Ureter (tissue), 1 donor: ENCODE measurements at regions not wholly inside any gene's neighbourhood (a gene's known extent, or its start where the extent isn't known, plus 50 kb on each side); places are given as distances from the start of the nearest gene placed in this dataset.
"Not testable (repeated sequence)": the region's sequence is repeated elsewhere in the genome, so short reads cannot be mapped to it uniquely, and the experiment has no call there.

ENCODE experiments used
- DNase-seq: peaks from one replicate; pipeline ENCODE4 v3.0.0-alpha.2; 2020; ENCODE audit warnings: low spot score
- donor health status: DM: yes; HTN: yes; CAD: no.

DNA sequence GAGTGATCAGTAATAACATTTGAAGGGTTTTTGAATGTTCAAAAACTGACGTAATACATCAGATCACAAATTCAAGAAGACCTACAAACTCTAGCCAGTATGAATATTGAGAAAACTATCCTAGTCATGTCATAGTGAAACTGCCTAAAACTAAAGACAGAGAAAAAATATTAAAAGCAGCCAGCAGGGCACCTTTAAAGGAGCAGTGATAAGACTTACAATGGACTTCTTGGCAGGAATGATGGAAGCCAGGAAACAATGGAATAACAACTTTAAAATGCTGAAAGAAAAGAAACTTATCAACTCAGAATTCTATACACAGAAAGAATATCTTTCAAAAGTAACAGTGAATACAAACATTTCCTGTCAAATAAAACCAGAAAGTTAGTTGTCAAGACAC lies 78.3 kb upstream of the CTBP2 start:
- no peak for DNase-seq

DNA sequence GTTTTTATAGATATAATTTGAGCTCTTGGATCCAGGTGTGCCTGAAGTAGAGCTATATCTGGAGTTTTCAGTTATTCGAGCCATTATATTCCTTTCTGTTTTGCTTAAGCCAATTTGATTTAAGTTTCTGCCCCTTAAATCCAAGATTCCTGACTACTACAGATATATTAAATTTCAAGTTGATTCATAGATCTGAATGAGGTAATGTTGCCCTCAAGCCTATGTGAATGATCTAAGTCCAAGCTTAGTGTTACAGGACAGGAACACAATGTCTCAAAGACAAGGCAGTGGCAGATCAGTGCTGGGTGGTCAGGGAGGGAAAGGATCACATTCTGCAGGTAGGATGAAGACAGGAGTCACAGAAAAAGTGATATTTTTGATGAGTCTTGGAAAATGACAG lies 75.7 kb upstream of the CTBP2 start:
- no peak for DNase-seq

DNA sequence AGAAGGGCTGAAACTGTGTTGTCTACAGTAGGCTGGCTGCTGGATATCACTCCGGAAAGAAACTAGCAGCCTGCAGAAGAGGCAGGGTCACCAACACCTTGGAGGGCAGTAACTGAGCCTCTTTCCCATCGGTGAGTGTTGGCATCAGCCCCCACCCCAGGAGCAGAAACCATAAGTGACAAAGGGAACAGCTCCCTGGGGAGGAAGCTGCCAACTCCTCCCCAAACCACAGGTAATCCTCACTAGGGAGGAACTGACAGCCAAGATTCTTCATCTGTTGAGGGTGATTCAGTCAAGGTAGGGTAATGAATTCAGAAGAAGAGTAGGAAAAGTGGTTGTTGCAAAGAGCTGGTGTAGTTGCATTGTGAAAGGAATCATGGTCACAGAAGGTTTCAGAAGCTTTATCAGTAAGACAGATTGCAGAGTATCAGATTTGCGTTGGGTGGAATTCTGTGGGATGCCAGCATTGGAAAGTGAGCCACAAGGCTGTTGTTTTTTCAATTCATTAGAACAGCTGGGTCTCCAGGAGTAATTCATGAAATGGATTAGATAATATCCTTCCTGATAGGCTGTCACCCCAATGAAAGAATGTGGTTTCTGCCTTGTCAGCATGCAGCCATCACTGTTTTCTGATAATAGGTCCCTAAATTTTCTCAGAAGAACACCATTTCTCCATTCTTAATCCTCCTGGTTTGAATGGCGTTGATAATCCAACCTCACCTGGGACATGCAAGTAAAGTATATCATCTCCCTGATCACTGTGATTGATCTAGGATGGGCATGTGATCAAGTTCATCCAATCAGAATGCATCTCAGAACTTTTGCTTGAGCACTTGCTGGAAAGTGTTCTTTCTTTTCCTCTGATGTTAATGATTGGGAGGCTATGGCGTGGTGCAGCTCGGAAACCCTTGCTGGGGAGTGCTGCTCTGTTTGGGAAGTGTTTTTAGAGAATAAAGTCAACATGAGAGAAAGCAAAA lies 75.0 kb upstream of the CTBP2 start:
- DNase-seq, result no peak

DNA sequence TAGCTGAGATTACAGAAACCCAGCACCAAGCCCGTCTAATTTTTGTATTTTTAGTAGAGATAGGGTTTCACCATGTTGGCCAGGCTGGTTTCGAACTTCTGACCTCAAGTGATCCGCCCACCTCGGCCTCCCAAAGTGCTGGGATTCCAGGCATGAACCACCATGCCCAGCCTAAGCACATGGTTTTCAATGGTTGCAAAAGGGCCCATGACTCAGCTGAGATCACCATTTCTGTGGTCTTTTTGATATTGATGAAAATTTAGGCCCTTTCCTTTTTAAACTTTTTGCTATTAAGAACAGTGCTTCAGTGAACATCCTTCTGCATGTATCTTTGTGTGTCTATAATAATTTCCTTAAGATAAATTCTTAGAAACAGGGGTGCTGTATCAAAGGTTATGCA lies 74.2 kb upstream of the CTBP2 start:
- DNase-seq, result not testable (repeated sequence)

DNA sequence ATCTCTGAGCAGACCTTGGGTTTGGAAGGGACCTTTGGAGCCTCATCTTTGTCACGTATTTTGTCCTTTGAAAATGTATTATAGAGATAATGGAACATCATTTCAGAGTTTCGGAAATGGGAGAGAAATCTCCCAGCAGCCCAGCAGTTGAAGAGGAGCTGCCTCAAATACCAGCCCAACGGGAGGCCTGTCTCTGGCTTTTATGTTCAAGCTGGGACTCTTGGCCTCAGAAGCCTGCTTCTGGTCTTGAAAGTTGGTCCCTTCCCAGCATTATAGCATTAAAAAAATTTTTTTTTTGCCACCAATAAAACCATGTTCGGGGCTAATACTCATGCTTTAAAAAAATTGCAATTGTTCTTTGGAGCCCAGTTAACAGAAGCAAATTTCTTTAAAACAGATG lies 73.4 kb upstream of the CTBP2 start:
- no peak for DNase-seq

DNA sequence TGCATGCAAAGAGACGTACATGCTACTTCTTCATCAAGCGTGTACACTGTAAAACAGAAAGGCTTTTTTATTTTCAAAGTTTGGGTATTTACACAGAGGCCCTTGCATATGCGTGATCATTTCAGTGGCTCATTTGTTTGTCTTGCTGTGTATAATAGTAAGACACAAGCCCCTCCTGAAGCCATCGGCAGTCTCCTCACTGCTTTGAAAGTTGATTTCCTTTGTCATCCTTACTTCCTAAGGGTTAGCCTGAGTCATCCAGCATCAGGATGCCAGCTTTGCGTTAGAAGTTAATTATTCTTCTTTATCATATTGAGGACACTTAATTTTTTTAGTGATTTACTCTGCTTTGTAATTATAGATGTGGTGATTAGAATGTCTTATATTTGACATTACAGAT lies 72.5 kb upstream of the CTBP2 start:
- DNase-seq, result no peak

DNA sequence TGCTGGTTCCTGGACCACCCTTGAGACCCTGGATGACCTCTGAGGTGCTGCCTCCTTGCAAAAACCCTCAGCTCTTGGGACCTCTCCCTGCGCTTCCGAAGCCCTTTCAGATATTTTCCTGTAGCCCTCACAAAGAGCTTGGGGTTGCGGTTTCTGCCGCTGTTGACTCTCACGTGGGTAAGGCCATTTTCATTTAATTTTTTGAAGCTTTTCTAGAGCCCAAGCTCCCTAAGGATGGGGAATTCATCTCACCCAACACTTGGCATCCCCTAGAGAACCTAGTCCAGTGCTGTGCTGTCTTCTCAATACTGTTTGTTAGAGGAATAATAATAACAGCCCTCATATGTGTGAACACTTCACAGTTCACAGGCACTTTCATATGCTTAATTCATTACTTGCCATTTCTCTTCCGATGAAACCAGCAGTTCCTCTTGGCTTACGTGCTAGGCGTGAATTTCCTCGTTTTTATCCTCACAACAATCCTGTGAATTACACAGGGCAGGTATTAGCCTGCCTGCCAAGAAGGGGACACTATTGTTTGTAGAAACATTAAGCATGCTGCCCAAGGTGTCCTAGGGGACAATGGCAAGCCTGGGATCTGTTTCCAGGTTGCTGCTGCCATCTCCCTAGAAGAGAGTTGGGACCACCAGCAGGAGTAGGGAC lies 71.6 kb upstream of the CTBP2 start:
- DNase-seq, result no peak

DNA sequence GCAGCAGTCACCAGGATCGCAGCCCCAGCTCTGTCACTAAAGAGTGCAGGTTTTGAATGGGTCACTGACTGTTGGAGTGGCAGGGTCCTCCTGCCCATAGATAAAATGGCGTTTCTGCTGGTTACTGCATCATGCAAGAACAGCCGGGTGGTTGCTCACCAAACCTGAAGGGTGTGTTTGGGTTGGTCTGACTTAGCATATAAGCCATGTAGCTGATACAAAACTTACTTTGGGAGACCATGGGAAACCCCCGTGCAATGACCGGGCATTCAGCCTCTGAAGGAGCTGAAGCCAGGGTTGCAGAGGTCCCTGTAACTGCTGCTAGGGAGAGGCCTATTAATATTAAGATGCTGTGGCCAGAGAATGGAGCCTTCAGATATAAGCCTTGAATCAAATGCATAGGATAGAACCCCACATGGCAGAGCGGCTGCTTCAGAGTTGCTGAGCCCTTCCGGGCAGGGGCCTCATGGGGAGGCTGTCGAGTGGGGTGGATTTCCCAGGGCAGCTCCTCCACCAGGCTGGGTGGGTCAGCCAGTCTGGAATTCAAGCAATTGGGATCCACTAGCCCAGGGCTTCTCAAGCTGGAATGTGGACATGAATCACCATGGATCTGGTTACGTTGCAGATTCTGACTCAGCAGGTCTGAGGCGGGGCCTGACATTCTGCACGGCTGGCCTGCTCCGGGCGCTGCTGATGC lies 70.9 kb upstream of the CTBP2 start:
- no peak for DNase-seq

DNA sequence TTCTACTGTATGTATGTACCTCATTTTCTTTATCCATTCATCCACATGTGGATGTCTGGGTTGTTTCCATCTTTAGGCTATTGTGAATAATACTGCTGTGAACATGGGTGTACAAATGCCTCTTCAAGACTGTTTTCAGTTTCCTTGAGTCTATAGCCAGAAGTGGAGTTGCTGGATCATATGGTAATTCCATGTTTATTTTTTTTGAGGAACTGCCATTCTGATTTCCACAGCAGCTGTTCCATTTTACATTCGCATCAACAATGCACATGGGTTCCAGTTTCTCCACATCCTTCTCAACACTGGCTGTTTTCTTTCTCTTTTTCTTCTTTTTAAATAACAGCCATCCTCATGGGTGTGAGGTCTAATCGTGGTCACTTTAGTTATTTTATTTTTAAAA lies 69.9 kb upstream of the CTBP2 start:
- DNase-seq, result no peak

DNA sequence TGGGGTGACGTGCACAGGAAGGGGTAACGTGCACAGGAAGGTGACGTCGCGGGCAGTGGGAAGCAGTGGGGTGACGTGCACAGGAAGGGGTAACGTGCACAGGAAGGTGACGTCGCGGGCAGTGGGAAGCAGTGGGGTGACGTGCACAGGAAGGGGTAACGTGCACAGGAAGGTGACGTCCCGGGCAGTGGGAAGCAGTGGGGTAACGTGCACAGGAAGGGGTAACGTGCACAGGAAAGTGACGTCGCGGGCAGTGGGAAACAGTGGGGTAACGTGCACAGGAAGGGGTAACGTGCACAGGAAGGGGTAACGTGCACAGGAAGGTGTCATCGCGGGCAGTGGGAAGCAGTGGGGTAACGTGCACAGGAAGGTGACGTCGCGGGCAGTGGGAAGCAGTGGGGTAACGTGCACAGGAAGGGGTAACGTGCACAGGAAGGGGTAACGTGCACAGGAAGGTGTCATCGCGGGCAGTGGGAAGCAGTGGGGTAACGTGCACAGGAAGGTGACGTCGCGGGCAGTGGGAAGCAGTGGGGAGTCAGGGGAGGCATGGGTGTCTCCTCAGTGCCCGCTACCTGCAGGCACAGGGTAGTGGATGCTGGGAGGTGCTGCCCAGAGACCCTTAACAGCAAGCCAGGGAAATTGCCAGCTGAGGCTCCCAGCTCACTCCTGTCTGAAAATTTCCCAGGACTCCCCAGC lies 68.0 kb upstream of the CTBP2 start:
- DNase-seq, result not testable (repeated sequence)

DNA sequence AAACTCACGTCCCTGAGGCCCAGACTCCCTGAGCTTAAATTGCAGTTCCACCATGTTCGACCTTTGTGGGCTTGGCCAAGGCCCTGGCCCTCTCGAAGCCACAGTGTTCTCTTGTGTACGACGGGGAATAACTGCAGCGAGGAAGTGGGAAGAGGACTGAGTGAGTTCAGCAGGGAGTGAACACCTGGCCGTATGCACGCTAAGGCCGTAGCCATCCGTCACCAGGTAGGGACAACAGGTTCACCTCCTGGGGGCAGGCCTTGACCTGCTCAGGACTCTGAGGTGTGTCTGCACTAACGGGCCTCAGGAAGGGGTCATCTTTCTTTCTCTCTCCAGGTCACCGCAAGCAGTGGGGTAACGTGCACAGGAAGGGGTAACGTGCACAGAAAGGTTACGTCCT lies 67.2 kb upstream of the CTBP2 start:
- DNase-seq, result no peak

DNA sequence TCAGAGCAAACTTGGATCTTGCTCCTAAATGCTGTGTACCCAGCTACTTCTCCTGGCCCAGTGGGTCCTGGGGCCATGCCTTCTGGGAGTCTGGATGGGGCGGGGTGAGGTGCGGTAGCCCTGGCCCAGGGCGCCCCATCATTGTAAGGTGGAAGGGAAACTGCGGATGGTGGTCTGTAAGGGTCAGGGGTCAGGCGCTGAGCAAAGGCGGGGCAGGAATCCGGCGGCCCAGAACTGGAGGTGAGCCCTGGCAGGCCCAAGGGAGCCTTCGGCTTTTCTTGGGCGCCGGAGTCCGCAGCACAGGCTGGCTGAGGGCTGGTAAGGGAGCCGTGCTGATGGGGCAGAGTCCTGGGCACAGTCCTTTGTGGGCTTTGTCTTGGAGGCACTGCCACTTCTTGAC lies 66.5 kb upstream of the CTBP2 start:
- no peak for DNase-seq

DNA sequence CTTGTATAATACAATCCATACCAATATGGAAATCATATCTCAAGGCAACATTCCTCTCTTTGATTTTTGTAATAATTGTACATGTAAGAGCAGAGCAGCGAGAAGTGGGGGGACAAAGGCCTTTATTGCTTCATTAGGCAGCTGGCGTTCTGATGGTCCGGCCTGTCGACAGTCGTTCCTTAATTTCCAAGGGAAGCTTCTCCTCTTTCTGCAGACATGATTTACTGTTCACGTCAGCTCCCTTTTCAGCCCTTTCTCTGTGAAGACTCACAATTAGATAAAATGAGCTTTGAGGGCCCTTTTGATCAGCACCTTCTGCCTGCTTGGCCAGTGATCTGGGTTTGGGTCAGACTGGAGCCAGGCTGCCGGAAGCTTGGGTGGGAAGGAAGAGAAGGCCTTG lies 65.6 kb upstream of the CTBP2 start:
- DNase-seq, result no peak

DNA sequence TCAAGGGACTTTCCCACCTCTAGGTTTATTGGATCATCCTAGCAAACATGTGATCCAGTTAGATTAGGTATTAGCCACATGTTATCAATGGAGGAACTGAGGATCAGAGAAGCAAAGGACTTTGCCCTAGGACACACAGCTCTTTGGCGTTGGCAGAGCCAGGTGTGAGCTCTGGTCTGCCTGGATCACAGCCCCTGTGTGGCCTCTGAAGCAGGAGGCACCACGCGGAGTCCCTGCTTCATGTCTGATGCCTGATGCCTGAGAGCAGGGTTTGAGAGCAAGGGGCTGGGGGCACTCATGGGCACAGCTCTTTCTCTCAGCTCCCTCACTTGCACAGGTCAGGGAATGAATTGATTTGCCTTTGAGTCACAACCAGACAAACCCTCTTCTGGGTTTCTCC lies 64.7 kb upstream of the CTBP2 start:
- DNase-seq, result no peak

DNA sequence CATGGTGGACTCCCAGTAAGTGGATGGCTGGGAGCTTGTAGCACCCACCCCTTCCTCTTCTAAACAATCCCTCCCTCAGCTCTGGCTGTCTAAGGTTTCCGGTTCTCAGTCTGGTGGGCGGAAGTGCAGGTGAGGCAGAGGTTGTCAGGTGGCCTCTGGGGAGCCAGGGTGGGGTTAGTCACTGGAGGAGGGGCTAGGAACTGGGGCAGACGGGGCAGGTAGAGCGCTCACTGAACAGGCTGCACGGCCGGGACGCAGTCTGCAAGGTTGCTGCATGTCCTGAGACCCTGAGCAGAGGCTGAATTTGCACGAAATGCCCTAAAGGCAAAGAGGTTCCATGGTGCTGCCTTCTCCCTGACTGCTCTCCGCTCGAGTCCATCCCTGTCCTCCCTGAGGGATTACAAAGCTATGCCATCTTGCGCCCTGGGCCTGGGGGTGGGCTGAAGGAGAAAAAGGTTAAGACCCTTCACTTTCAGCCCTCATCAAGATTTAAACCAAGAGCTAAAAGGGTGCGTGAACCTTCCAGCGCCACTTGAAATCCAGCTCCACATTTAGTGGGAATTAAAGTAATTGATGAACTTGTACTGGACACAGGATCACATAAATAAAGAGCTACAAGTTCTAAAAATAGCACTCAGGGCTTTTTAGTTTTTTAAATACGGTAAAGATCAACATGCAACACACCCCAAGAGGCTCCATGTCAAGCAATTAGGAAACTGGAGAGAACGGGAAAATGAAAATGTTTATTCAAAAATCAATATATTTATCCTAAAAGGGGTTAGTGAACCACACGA lies 62.3 kb upstream of the CTBP2 start:
- DNase-seq, result no peak

DNA sequence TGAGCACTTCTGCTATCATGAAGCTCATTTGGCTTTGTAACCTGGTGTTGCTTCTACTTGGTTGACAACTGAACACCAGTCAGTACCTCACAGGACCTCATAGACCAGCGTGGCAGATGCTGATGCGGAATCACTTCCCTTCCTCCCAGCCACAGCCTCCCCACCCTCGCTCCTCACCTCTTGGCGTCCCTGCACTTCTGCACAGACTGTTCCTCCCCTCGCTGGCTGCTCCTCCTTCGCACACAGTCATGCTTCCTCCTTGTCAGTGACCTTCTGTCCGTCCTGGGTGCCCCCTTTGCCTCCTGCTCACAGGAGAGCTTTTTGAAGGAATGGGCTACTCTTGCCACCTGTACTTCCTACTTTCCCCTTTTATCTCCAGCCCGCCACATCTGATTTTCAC lies 61.4 kb upstream of the CTBP2 start:
- no peak for DNase-seq

DNA sequence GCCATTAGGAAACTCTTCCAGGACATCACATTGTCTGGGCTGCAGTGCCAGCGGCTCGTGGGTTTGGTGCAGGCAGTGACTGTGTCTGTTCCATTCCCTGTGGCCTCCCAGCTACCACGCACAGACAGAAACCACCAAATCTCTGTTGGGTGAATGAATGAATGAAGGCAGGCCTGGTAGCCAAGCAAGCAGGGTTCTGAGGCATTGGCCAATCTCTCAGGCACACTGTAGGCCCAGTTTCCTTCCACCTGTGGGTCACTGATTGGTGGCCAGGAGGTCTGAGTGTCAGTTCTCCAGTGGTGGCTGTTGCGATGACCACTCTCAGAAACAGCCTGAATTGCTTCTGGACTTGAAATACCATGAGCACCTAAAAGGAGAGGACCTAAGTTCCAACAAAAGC lies 59.4 kb upstream of the CTBP2 start:
- no peak for DNase-seq

DNA sequence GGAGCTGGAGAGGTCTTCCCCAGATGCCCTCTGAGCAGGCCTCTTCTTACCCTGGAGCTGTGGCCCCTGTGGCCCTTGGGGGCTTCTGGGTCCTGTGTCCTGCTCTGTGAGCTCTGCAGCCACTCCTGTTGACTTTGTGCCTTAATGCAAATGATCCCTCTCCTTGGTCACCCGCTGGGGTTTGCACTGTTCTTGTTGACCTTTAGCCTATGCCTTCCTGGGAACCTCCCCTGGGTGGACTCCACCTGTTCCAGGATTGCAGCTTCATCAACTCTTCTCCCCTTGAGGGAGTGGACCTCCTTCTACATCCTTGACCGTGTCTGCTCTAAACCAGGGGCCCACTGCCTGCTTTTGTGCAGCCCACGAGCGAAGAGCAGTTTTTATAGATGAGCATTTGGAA lies 58.6 kb upstream of the CTBP2 start:
- no peak for DNase-seq

DNA sequence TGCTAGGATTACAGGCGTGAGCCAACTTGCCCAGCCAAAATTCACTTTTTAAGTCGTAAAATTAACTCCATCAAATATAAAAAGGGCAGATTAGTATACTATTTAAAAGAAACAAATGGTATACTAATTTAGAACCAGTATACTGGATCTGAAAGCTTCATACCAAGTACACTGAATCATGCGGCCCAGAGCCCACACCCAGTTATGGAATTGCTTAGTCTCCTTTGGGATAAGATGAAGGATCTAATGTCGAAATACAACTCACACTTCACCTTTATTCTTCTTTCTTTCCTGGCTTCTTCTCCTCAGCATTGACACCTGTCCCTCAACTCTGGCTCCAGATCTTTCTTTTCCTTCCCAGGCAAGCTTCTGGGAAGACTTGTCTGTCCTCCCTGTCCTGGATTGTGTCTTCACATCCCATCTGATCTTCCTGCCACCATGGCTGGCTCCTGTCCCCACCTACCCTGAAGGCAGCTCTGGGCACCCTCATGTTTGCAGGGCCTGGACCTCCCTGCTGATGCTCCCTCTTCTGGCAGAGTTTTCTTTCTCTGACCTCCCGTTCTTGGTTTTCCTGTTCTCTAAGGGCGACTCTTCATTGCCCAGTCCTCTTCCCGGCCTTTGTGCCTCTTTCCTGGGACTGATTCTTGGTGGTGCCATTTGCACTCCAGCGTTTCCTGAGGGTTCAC lies 57.8 kb upstream of the CTBP2 start:
- no peak for DNase-seq

DNA sequence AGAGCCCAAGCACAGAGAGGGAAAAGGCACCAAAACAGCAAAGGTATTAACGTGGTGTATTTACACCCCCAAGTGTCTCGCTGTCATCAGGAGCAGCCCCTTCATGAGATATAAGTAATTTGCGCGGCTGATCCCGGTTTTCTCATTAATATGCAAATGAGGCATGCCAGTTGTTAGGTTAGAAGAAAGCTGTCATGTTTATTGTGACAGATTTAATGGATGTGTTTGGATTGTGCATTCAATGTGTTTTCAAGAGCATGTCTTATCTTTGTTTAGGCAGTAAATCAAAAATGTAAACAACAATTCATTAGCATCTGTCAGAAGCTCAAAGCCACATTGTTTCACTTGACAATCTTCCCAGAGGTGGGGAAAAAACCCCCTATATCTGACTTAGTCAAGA lies 56.5 kb upstream of the CTBP2 start:
- no peak for DNase-seq

DNA sequence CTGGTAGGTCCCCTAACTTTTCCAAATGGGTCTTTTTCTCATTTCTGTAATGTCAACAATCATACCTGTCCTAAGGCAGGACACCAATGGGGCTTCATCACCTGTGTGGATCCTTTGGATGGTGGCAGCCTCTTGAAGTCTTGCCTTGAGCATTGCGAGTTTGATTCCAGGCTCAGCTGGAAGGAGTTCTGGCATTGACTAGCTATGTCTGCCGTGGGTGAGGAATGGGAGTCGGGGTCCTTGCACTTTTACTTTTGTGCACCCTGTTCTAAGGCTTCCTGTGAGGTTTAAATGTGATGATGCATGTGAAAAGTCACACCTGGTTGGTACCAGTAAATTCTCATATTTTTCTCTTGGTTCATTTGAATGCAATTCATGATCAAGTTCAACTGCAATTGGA lies 55.9 kb upstream of the CTBP2 start:
- no peak for DNase-seq
